Upper lobe of left lung (tissue), 4 donors: ENCODE measurements at regions not wholly inside any gene's neighbourhood (a gene's known extent, or its start where the extent isn't known, plus 50 kb on each side); places are given as distances from the start of the nearest gene placed in this dataset.

Source experiments
- CTCF ChIP-seq, 6 experiments: fragments of 450-650 bp in 4 of 6; fragments of 200-600 bp in 2 of 6; sonication (generic) in 2 of 6; IDR thresholded peaks; one replicate each; pipeline ENCODE4 v1.5.1; 2016 to 2019; ENCODE audit warnings: antibody characterized with exemption in 6 of 6
- POLR2AphosphoS5 ChIP-seq, 2 donors: sonication (generic); formaldehyde crosslinking; IDR thresholded peaks; one replicate each; pipeline ENCODE4 v1.5.1; 2017; ENCODE audit warnings: antibody characterized with exemption in 2 of 2

- TF ChIP-seq POLR2AphosphoS5 (IDR thresholded peaks at IDR 0.05) (no peak), CTCF (IDR thresholded peaks at IDR 0.05) (no peak)
These were observed 1143.9 kb downstream of the PDHA2 start for GRCh38 chr4:96983830-96984229.
